Sigmoid colon (tissue), 4 donors: ENCODE measurements at regions not wholly inside any gene's neighbourhood (a gene's known extent, or its start where the extent isn't known, plus 50 kb on each side); places are given as distances from the start of the nearest gene placed in this dataset.

Experiments used
- CTCF ChIP-seq, 4 experiments: fragments of 450-650 bp in 3 of 4; fragments of 200-600 bp in 1 of 4; IDR thresholded peaks; one replicate each; pipeline ENCODE4 v1.5.1; 2016 to 2019; ENCODE audit warnings: antibody characterized with exemption in 4 of 4, mild to moderate bottlenecking in 3 of 4, moderate library complexity in 2 of 4
- EP300 ChIP-seq, 4 donors: sonication (generic); formaldehyde crosslinking; IDR thresholded peaks; one replicate each; pipeline ENCODE4 v1.6.1; 2017; ENCODE audit warnings: antibody characterized with exemption in 4 of 4

- TF ChIP-seq CTCF (IDR thresholded peaks at IDR 0.05), result no peak
- TF ChIP-seq EP300 (IDR thresholded peaks at IDR 0.05), result no peak
These were observed 72.0 kb downstream of the KCNF1 start for GRCh38 chr2:10983711-10984110.
